Adrenal gland (tissue), 9 donors: ENCODE measurements at regions not wholly inside any gene's neighbourhood (a gene's known extent, or its start where the extent isn't known, plus 50 kb on each side); places are given as distances from the start of the nearest gene placed in this dataset.

Source experiments
- DNase-seq, 7 donors: peaks; one replicate each; pipeline ENCODE4 v3.0.0-alpha.2; 2019 to 2020
- H3K27ac ChIP-seq, 5 donors: fragments of 200-600 bp; sonication (generic) in 4 of 5; 1 replicate in 3 of 5; 2 replicates in 2 of 5; pipeline versions ENCODE4 v1.5.1 to v1.8.0; 2016 to 2020; ENCODE audit warnings: mild to moderate bottlenecking in 1 of 5
- H3K27me3 ChIP-seq: fragments of 200-600 bp; 2 replicates; pipeline ENCODE4 v1.8.0; 2021
- H3K36me3 ChIP-seq, 2 donors: fragments of 200-600 bp; replicated peaks in 1 of 2; 1 replicate in 1 of 2; 2 replicates in 1 of 2; pipeline versions ENCODE4 v1.5.1 to v1.8.0; 2018 to 2022
- H3K4me1 ChIP-seq, 2 donors: fragments of 200-600 bp; replicated peaks in 1 of 2; 1 replicate in 1 of 2; 2 replicates in 1 of 2; pipeline versions ENCODE4 v1.5.1 to v1.8.0; 2018 to 2021
- H3K4me3 ChIP-seq, 4 donors: fragments of 200-600 bp; sonication (generic) in 3 of 4; one replicate each; pipeline ENCODE4 v1.5.1; 2016 to 2018
- H3K9me3 ChIP-seq, 3 donors: fragments of 200-600 bp; sonication (generic) in 1 of 3; replicated peaks in 1 of 3; 1 replicate in 2 of 3; 2 replicates in 1 of 3; pipeline versions ENCODE4 v1.5.1 to v1.8.0; 2016 to 2021
- CTCF ChIP-seq, 6 experiments: fragments of 450-650 bp in 4 of 6; fragments of 200-600 bp in 2 of 6; sonication (generic) in 1 of 6; IDR thresholded peaks; 1 replicate in 5 of 6; 2 replicates in 1 of 6; pipeline versions ENCODE4 v1.5.1 to v1.8.0; 2016 to 2021; ENCODE audit warnings: antibody characterized with exemption in 6 of 6, mild to moderate bottlenecking in 2 of 6, moderate library complexity in 1 of 6
- POLR2A ChIP-seq, 2 donors: fragments of 450-650 bp; IDR thresholded peaks; one replicate each; pipeline ENCODE4 v1.6.1; 2017; ENCODE audit warnings: antibody characterized with exemption in 2 of 2, mild to moderate bottlenecking in 2 of 2, moderate library complexity in 1 of 2
- WGBS, 4 donors: extraction: QIAGEN DNeasy Blood & Tissue Kit in 2 of 4; methylation state at CpG; one replicate each; pipeline versions ENCODE4 v1.1.5 to v1.1.7; 2013 to 2017; 5-methylcytosine and 5-hydroxymethylcytosine counted together
- intact Hi-C, 2 donors: fragments of 100-400 bp; cut with DNase I; formaldehyde crosslinking; loops; one replicate each; pipeline versions ENCODE4 v1.14.1 to v1.15.0; 2022 to 2023
- donor health status: healthy with polysubstance abuse.
- donor health status: Bipolar disorder and iron deficiency.
- donor health status: DM: yes; HTN: yes; CAD: no.
- donor health status: DM: no; HTN: no; CAD: no.
- donor health status: DM: no; HTN: no; CAD: no.

GRCh38 chr17:6325741-6326140 is 109.2 kb downstream of the AIPL1 start:
- DNase-seq = peak in 1 of 7 donors; percentile 3
- TF ChIP-seq CTCF (IDR thresholded peaks at IDR 0.05) (no peak), POLR2A (IDR thresholded peaks at IDR 0.05) (no peak)
- Histone ChIP-seq H3K4me3 (no peak overlapping the region), H3K36me3 (no peaks in the 10 kb centered on the region), H3K4me1 (no peaks in the 10 kb centered on the region), H3K27ac (peak overlapping the region in 2 of 5 donors; percentile 22 to 71), H3K27me3 (peaks cover 3% of the 10 kb centered on the region), H3K9me3 (no peaks in the 10 kb centered on the region)
- intact Hi-C loops = no loop called here
- WGBS, 4 donors = 67 to 74% (median 70%) methylated on average over 8 of the region's 8 CpGs

DNA sequence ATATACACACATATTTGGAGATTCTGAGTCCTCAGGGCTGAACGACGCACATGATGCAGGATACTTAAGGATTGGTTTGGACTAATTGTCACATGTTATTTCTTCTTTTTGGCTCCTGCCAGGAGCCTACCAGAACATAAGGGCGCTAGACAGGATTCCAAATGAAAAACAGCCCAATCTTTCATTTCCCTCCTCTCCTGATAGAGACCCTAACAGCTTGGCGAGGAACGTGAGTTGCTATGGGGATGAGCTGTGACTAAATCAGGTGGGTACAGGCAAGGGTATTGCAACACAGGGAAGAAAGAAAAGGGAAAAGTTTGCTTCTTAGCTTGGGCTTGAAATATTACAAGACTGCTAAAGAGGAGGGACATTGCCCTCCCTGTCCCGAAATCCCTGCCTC is 109.9 kb downstream of the AIPL1 start:
- TF ChIP-seq POLR2A (IDR thresholded peaks at IDR 0.05) (no peak), CTCF (IDR thresholded peaks at IDR 0.05) (no peak)
- Histone ChIP-seq H3K4me3 (no peak overlapping the region), H3K9me3 (no peaks in the 10 kb centered on the region), H3K27me3 (peaks cover 3% of the 10 kb centered on the region), H3K27ac (no peak overlapping the region), H3K4me1 (no peaks in the 10 kb centered on the region), H3K36me3 (no peaks in the 10 kb centered on the region)
- 70 to 77% (median 74%) methylated on average over 6 of the region's 6 CpGs for WGBS, 4 donors
- intact Hi-C loops = no loop called here
- DNase-seq = no peak

DNA sequence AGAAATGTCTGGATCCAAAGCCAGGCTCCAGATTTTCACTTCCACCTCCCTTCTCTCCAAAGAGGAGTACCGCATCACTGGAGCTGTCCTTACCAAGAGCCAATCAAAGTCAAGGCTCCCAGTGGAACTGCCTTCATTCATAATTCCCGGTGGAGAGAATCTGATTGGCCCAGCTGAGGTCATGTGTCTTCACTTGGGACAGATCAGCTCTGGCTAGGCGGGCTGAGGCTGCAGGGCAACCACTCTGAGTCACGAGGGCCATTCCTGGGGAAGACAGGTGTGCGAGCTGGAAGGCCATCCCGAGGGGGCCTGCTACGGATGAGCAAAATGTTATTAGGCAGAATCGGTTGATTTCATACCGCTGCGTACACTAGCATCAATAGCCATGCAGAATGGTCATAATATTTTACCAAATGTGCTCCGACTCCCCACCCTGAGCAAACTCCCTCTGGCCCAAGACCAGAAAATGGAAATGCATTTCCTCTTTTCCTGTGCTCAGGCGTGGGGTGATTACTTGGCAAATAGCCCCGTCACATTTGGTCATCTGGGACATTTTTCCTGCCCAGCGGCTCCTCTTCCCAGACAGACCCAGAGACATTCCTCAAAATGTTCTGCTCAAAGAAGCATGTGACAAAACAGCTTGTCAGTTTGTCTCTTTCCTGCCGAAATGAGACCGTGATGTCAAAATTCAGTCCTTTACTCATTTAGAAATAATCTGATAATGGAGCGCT is 111.1 kb downstream of the AIPL1 start:
- Histone ChIP-seq H3K36me3 (no peaks in the 10 kb centered on the region), H3K4me3 (no peak overlapping the region), H3K27me3 (peaks cover 3% of the 10 kb centered on the region), H3K4me1 (no peaks in the 10 kb centered on the region), H3K9me3 (no peaks in the 10 kb centered on the region), H3K27ac (peak overlapping the region in 1 of 5 donors; percentile 7)
- WGBS, 4 donors = 58 to 66% (median 62%) methylated on average over 16 to 17 of the region's 17 CpGs
- TF ChIP-seq POLR2A (IDR thresholded peaks at IDR 0.05) = no peak
- TF ChIP-seq CTCF (IDR thresholded peaks at IDR 0.05) = no peak
- intact Hi-C loops = no loop called here
- DNase-seq = peak in 3 of 7 donors; percentile 26 to 55 (median 26)

DNA sequence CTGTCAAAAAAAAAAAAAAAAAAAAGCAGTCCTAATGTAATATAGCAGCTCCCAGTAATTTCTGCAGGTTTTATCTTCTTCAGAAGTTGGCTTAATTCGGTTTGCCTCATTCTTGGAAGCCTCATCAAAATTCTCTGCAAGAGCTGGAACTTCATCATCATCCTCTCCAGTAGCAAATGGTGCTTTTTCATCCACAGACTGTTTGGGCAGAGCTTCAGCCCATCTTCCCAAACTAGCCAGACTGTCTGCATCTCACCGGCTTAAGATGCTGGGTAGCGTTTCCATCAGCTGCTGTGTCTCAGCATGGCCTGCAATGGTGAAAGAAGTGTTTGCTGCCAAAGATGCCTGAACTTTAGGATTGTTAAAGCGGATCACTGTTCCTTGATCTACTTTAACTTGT is 112.6 kb downstream of the AIPL1 start:
- Histone ChIP-seq H3K4me1 (no peaks in the 10 kb centered on the region), H3K27me3 (peaks cover 3% of the 10 kb centered on the region), H3K4me3 (no peak overlapping the region), H3K9me3 (no peaks in the 10 kb centered on the region), H3K36me3 (no peaks in the 10 kb centered on the region), H3K27ac (no peak overlapping the region)
- WGBS, 4 donors = 71 to 77% (median 72%) methylated on average over 4 of the region's 4 CpGs
- no peak for DNase-seq
- intact Hi-C loops = no loop called here
- TF ChIP-seq CTCF (IDR thresholded peaks at IDR 0.05) = no peak
- TF ChIP-seq POLR2A (IDR thresholded peaks at IDR 0.05) = no peak
